ENCODE measurements at regions not wholly inside any gene's neighbourhood (a gene's known extent, or its start where the extent isn't known, plus 50 kb on each side); places are given as distances from the start of the nearest gene placed in this dataset.

GRCh38 chr18:54692463-54692862, 101.4 kb downstream of the DYNAP start:
- H3K36me3 ChIP-seq, result no peaks in the 10 kb centered on the region
- H3K4me3 ChIP-seq, result no peak overlapping the region
- H3K4me1 ChIP-seq, result no peaks in the 10 kb centered on the region
- H3K9me3 ChIP-seq, result no peaks in the 10 kb centered on the region
- H3K27me3 ChIP-seq, result no peaks in the 10 kb centered on the region
- no peak for TF ChIP-seq CTCF (IDR thresholded peaks at IDR 0.05)
- intact Hi-C loops (cut with DNase I; ENCODE audit: low total_unique reads), result no loop called here
- H3K27ac ChIP-seq, result no peak overlapping the region
- no peak for DNase-seq

GRCh38 chr18:54696616-54697293, 105.7 kb downstream of the DYNAP start:
- Histone ChIP-seq H3K4me3 (no peak overlapping the region), H3K9me3 (no peaks in the 10 kb centered on the region), H3K36me3 (no peaks in the 10 kb centered on the region), H3K27ac (no peak overlapping the region), H3K27me3 (no peaks in the 10 kb centered on the region), H3K4me1 (no peaks in the 10 kb centered on the region)
- no peak for TF ChIP-seq CTCF (IDR thresholded peaks at IDR 0.05)
- DNase-seq, result no peak
- intact Hi-C loops (cut with DNase I; ENCODE audit: low total_unique reads), result no loop called here

GRCh38 chr18:54700580-54700979, 109.5 kb downstream of the DYNAP start:
- H3K27me3 ChIP-seq, result no peaks in the 10 kb centered on the region
- DNase-seq, result no peak
- no peaks in the 10 kb centered on the region for H3K36me3 ChIP-seq
- H3K27ac ChIP-seq, result no peak overlapping the region
- intact Hi-C loops (cut with DNase I; ENCODE audit: low total_unique reads), result no loop called here
- H3K4me1 ChIP-seq, result no peaks in the 10 kb centered on the region
- TF ChIP-seq CTCF (IDR thresholded peaks at IDR 0.05), result no peak
- H3K9me3 ChIP-seq, result no peaks in the 10 kb centered on the region
- no peak overlapping the region for H3K4me3 ChIP-seq

- intact Hi-C loops (cut with DNase I; ENCODE audit: low total_unique reads), result no loop called here
- Histone ChIP-seq H3K4me1 (no peaks in the 10 kb centered on the region), H3K4me3 (no peak overlapping the region), H3K9me3 (no peaks in the 10 kb centered on the region), H3K27me3 (no peaks in the 10 kb centered on the region), H3K27ac (no peak overlapping the region), H3K36me3 (no peaks in the 10 kb centered on the region)
- DNase-seq, result no peak
- no peak for TF ChIP-seq CTCF (IDR thresholded peaks at IDR 0.05)
These were observed 111.6 kb downstream of the DYNAP start for GRCh38 chr18:54702686-54703085.

- Histone ChIP-seq H3K27me3 (no peaks in the 10 kb centered on the region), H3K4me3 (no peak overlapping the region), H3K9me3 (no peaks in the 10 kb centered on the region), H3K27ac (no peak overlapping the region), H3K36me3 (no peaks in the 10 kb centered on the region), H3K4me1 (no peaks in the 10 kb centered on the region)
- DNase-seq, result no peak
- TF ChIP-seq CTCF (IDR thresholded peaks at IDR 0.05), result no peak
- intact Hi-C loops (cut with DNase I; ENCODE audit: low total_unique reads), result no loop called here
These were observed 118.0 kb upstream of the RAB27B start for GRCh38 chr18:54710074-54710899.

Data from tibial artery (tissue), 4 donors.